Parathyroid adenoma (tissue), 2 donors: ENCODE measurements at regions not wholly inside any gene's neighbourhood (a gene's known extent, or its start where the extent isn't known, plus 50 kb on each side); places are given as distances from the start of the nearest gene placed in this dataset.

Experiments
- H2AFZ ChIP-seq: fragments of 300-600 bp; sonication (generic); one replicate; pipeline ENCODE4 v1.7.0; 2017; ENCODE audit warnings: antibody characterized with exemption, mild to moderate bottlenecking
- H3K27ac ChIP-seq: fragments of 300-600 bp; sonication (generic); one replicate; pipeline ENCODE4 v1.7.0; 2017
- H3K27me3 ChIP-seq: fragments of 300-600 bp; sonication (generic); one replicate; pipeline ENCODE4 v1.7.0; 2017; ENCODE audit warnings: low read length; ENCODE audit not compliant: control insufficient read depth, insufficient read depth
- H3K36me3 ChIP-seq: fragments of 300-600 bp; sonication (generic); one replicate; pipeline ENCODE4 v1.7.0; 2017; ENCODE audit warnings: low read length; ENCODE audit not compliant: control insufficient read depth, insufficient read depth
- H3K4me1 ChIP-seq: fragments of 300-600 bp; sonication (generic); one replicate; pipeline ENCODE4 v1.7.0; 2017; ENCODE audit warnings: control low read depth
- H3K4me2 ChIP-seq: fragments of 300-600 bp; sonication (generic); one replicate; pipeline ENCODE4 v1.7.0; 2017; ENCODE audit warnings: low read length
- H3K4me3 ChIP-seq: fragments of 300-600 bp; sonication (generic); one replicate; pipeline ENCODE4 v1.7.0; 2017; ENCODE audit warnings: low read depth, low read length
- H3K79me2 ChIP-seq: fragments of 300-600 bp; sonication (generic); one replicate; pipeline ENCODE4 v1.7.0; 2017; ENCODE audit warnings: control low read depth
- H3K9ac ChIP-seq: fragments of 300-600 bp; sonication (generic); one replicate; pipeline ENCODE4 v1.7.0; 2017; ENCODE audit warnings: mild to moderate bottlenecking
- H3K9me3 ChIP-seq: fragments of 300-600 bp; sonication (generic); one replicate; pipeline ENCODE4 v1.7.0; 2017; ENCODE audit warnings: low read length; ENCODE audit not compliant: control insufficient read depth
- TF ChIP-seq, protein P1 (sequence below): fragments of 300-600 bp; sonication (generic); IDR thresholded peaks from one replicate; pipeline ENCODE4 v1.7.0; 2017; ENCODE audit warnings: antibody characterized with exemption, mild to moderate bottlenecking
- donor health status: primary hyperparathyroidism.

GRCh38 chr12:115207216-115207915, 523.4 kb upstream of the TBX3 start:
- no peaks in the 10 kb centered on the region for H3K36me3 ChIP-seq
- no peaks in the 10 kb centered on the region for H3K27me3 ChIP-seq
- no peaks in the 10 kb centered on the region for H3K9me3 ChIP-seq
- TF ChIP-seq, protein P1, sequence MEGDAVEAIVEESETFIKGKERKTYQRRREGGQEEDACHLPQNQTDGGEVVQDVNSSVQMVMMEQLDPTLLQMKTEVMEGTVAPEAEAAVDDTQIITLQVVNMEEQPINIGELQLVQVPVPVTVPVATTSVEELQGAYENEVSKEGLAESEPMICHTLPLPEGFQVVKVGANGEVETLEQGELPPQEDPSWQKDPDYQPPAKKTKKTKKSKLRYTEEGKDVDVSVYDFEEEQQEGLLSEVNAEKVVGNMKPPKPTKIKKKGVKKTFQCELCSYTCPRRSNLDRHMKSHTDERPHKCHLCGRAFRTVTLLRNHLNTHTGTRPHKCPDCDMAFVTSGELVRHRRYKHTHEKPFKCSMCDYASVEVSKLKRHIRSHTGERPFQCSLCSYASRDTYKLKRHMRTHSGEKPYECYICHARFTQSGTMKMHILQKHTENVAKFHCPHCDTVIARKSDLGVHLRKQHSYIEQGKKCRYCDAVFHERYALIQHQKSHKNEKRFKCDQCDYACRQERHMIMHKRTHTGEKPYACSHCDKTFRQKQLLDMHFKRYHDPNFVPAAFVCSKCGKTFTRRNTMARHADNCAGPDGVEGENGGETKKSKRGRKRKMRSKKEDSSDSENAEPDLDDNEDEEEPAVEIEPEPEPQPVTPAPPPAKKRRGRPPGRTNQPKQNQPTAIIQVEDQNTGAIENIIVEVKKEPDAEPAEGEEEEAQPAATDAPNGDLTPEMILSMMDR = no peak
- no peak overlapping the region for H3K27ac ChIP-seq
- H3K4me1 ChIP-seq = no peaks in the 10 kb centered on the region
- no peaks in the 10 kb centered on the region for H3K79me2 ChIP-seq
- H3K4me3 ChIP-seq = no peak overlapping the region
- H3K9ac ChIP-seq = no peak overlapping the region
- no peak overlapping the region for H3K4me2 ChIP-seq
- no peak overlapping the region for H2AFZ ChIP-seq

GRCh38 chr12:115206801-115207200, 522.8 kb upstream of the TBX3 start:
- Histone ChIP-seq H3K9ac (no peak overlapping the region), H3K27me3 (no peaks in the 10 kb centered on the region), H2AFZ (no peak overlapping the region), H3K4me2 (no peak overlapping the region), H3K27ac (no peak overlapping the region), H3K79me2 (no peaks in the 10 kb centered on the region), H3K9me3 (no peaks in the 10 kb centered on the region), H3K4me3 (no peak overlapping the region), H3K4me1 (no peaks in the 10 kb centered on the region), H3K36me3 (no peaks in the 10 kb centered on the region)
- TF ChIP-seq, protein P1 = no peak

GRCh38 chr12:115205755-115206308, 521.9 kb upstream of the TBX3 start:
- no peak overlapping the region for H3K4me2 ChIP-seq
- H3K9me3 ChIP-seq = no peaks in the 10 kb centered on the region
- TF ChIP-seq, protein P1 = no peak
- H3K9ac ChIP-seq = no peak overlapping the region
- H3K27me3 ChIP-seq = no peaks in the 10 kb centered on the region
- no peak overlapping the region for H3K4me3 ChIP-seq
- no peaks in the 10 kb centered on the region for H3K36me3 ChIP-seq
- no peak overlapping the region for H2AFZ ChIP-seq
- H3K4me1 ChIP-seq = no peaks in the 10 kb centered on the region
- no peak overlapping the region for H3K27ac ChIP-seq
- H3K79me2 ChIP-seq = no peaks in the 10 kb centered on the region

DNA sequence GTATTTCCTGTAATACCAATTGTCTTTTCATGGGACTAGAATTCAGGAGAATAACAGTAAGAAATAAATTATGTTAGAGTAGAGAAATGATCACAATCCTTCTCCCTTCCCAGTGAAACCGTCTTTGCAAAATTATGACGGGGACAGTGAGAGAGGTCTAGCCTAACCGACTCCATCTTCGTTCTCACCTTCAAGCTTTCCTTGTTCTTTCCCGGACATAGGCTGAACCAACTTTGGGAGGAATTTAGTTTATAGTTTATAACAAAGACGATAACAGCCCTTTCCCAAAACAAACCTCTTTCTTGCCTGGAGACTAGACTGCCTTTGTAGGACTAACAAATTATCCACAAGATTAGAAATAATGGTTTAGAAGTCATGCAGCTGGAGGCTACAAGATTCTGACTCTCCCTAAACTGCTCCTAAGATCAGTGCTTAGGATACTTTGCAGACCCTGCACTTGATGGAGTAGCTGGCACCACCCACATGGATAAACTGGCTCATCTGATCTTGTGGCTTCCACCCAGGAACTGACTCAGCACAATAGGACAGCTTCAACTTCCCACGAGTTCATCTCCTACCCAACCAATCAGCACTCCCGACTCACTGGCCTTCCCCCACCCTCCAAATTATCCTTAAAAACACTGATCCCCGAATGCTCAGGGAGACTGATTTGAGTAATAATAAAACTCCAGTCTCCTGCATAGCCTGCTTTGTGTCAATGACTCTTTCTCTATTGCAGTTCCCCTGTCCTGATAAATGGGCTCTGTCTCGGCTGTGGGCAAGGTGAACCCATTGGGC, 521.2 kb upstream of the TBX3 start:
- Histone ChIP-seq H3K27ac (no peak overlapping the region), H3K9me3 (no peaks in the 10 kb centered on the region), H3K4me1 (no peaks in the 10 kb centered on the region), H3K79me2 (no peaks in the 10 kb centered on the region), H3K9ac (no peak overlapping the region), H3K36me3 (no peaks in the 10 kb centered on the region), H3K27me3 (no peaks in the 10 kb centered on the region), H3K4me3 (no peak overlapping the region), H2AFZ (no peak overlapping the region), H3K4me2 (no peak overlapping the region)
- TF ChIP-seq, protein P1 = no peak
